ENCODE measurements at regions not wholly inside any gene's neighbourhood (a gene's known extent, or its start where the extent isn't known, plus 50 kb on each side); places are given as distances from the start of the nearest gene placed in this dataset.
"Not testable (repeated sequence)": the region's sequence is repeated elsewhere in the genome, so short reads cannot be mapped to it uniquely, and the experiment has no call there.

- ATAC-seq; DNase-seq (ENCODE audit: missing footprints); intact Hi-C loops (cut with DNase I): not testable (repeated sequence)
These were observed 1265.9 kb upstream of the PCDH10 start for GRCh38 chr4:131883181-131883580.

- intact Hi-C loops (cut with DNase I); DNase-seq (ENCODE audit: missing footprints); ATAC-seq: not testable (repeated sequence)
These were observed 1223.4 kb upstream of the PCDH10 start for GRCh38 chr4:131925662-131926061.

- DNase-seq (ENCODE audit: missing footprints); intact Hi-C loops (cut with DNase I); ATAC-seq: not testable (repeated sequence)
These were observed 1181.4 kb upstream of the PCDH10 start for GRCh38 chr4:131967646-131968045.

GRCh38 chr4:131974730-131975129 is 1174.4 kb upstream of the PCDH10 start:
- intact Hi-C loops (cut with DNase I), result no loop called here
- no peak for ATAC-seq
- DNase-seq (ENCODE audit: missing footprints), result no peak

DNA sequence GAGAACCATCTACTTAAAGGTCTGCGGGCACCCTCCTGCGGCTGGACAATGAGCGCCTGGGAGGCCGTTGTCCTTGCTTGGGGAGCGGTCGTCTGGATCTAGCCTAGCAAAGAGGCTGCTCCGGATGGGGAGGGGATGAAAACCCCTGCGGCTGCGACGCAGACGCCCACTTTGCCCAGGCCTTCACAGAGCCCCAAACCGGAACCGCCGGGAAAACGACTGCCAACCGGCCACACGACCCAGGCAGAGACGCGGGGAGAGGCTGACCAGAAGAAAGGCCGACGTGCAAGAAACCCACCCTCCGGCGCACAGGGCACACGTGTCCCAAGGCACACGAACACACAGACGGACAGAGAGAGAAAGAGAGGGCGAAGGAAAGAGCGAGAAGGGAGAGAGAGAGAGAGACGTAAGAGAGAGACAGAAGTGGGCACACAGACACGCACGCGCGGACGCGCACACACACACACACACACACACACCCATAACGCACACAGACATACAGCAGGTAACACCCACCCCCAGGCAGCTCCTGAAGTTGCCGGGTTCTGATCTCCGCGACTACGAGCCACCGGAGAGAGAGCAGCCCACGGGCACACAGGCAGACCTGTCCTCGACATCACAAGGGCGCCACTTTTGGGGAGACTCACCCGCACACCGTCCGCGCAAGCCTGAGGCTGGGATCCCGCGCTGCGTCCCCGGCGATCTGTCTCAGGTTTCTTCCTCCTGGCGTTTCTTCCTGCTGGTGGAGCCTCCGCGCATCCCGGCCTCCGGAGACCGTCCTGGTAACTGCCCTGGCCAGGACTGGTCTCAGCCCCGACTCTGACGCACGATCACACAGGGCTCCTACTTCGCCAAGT is 1173.6 kb upstream of the PCDH10 start:
- intact Hi-C loops (cut with DNase I); ATAC-seq: not testable (repeated sequence)
- peak; percentile 31 for DNase-seq (ENCODE audit: missing footprints)

GRCh38 chr4:131976133-131977002 is 1172.7 kb upstream of the PCDH10 start:
- intact Hi-C loops (cut with DNase I); ATAC-seq: not testable (repeated sequence)
- DNase-seq (ENCODE audit: missing footprints), result peak; percentile 48

DNA sequence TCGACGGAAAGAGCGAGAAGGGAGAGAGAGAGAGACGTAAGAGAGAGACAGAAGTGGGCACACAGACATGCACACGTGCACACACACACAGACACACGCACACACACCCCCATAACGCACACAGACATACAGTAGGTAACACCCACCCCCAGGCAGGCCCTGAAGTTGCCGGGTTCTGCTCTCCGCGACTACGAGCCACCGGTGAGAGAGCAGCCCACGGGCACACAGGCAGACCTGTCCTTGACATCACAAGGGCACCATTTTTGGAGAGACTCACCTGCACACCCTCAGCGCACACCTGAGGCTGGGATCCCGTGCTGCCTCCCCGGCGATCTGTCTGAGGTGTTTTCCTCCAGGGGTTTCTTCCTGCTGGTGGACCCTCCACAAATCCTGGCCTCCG is 1171.0 kb upstream of the PCDH10 start:
- no peak for ATAC-seq
- intact Hi-C loops (cut with DNase I), result no loop called here

DNA sequence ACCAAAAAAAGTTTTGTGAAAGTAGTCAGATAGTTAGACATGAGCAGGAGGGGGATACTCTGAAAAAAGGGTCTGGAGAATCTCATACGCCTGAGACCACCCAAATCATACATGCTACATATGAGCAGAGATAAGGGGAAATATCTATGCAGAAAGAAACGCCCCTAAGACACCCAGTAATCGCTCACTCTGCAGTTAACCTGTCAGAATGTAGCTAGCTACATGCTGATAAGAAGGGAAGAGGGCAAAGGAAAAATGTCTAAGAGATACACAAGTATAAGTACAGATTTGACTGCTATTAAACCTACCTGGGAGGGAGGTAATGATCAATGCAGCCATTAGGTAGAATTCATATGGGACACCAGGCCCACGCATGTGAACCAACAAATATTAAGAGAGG is 1159.5 kb upstream of the PCDH10 start:
- intact Hi-C loops (cut with DNase I), result no loop called here
- no peak for DNase-seq (ENCODE audit: missing footprints)
- ATAC-seq, result no peak

More for the DNA sequence above, 1171.0 kb upstream of the PCDH10 start:
- DNase-seq (ENCODE audit: missing footprints), result peak; percentile 42

GRCh38 chr4:132001542-132001941 is 1147.6 kb upstream of the PCDH10 start:
- intact Hi-C loops (cut with DNase I), result no loop called here
- no peak for DNase-seq (ENCODE audit: missing footprints)
- ATAC-seq, result no peak

GRCh38 chr4:132003593-132003992 is 1145.5 kb upstream of the PCDH10 start:
- DNase-seq (ENCODE audit: missing footprints) (no peak), ATAC-seq (no peak)
- intact Hi-C loops (cut with DNase I), result no loop called here

GRCh38 chr4:132015321-132015720 is 1133.8 kb upstream of the PCDH10 start:
- ATAC-seq (no peak), DNase-seq (ENCODE audit: missing footprints) (no peak)
- intact Hi-C loops (cut with DNase I), result no loop called here

DNA sequence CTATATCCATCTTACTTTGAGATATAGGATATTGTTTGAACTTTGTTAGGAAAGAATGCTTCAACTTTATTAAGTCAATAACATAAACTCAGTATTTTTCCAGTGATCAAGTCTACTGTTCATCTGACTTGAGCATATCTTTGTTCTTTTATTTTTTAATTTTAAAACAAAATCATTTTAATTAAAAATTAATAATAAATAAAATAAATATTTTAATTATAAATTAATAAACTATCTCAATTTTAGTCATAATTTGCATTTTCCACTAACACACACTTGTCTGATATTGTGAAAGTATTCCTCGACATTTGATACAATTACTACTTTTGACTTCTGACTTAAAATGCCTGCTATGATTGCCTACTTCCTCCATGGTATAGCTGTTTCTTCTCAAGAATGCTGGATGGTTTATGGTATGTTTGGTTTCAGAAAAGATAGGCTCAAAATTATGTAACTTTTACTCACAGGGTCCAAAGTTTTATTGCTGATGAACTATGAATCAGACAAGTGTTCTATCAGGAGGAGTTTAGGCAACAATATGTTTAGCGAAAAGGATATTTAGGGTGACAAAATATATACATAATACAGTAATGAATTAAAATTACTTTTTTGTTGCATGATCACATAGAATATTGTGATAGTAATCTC is 1132.3 kb upstream of the PCDH10 start:
- ATAC-seq (no peak), DNase-seq (ENCODE audit: missing footprints) (no peak)
- intact Hi-C loops (cut with DNase I), result no loop called here

GRCh38 chr4:132026166-132026565 is 1122.9 kb upstream of the PCDH10 start:
- intact Hi-C loops (cut with DNase I), result no loop called here
- DNase-seq (ENCODE audit: missing footprints) (no peak), ATAC-seq (no peak)

DNA sequence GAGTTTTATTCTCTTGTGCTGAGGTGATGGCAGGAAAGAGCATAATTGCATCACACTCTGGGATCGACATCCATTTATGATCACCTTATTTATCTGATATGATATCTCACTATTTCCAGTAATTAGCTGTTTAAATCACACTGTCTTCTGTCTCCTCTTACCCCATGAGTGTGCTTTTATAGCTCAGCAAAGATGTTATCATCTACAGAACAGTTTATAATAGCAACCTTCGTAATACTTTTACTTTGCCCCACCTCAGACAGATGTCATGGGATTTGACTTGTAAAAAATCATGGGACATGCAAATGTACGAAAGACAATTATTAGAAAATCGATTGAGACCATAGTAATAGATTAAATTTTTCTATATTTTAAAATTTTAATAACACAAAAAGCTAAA is 1122.3 kb upstream of the PCDH10 start:
- ATAC-seq (no peak), DNase-seq (ENCODE audit: missing footprints) (no peak)
- intact Hi-C loops (cut with DNase I), result no loop called here

DNA sequence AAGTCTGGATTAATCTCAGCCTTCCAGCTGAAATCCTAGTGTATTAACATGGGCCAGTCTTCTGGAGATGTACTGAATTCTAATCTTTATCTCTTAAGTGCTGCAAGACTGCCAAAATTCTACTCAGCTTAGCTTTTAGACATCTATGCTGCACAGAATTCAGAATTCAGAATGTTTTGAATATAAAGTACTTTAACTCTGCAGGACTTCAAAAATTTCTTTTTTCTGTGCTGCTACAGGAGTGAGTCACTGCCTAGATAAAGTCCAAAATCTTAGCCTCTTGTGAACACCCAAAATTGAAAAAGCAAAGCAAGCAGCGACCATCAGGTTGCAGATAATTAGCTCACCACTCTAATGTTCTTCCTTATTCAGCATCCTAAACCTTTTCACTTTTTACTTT is 1092.6 kb upstream of the PCDH10 start:
- intact Hi-C loops (cut with DNase I), result no loop called here
- DNase-seq (ENCODE audit: missing footprints), result no peak
- ATAC-seq, result no peak

GRCh38 chr4:132059227-132059626 is 1089.9 kb upstream of the PCDH10 start:
- DNase-seq (ENCODE audit: missing footprints) (no peak), ATAC-seq (no peak)
- intact Hi-C loops (cut with DNase I), result no loop called here

DNA sequence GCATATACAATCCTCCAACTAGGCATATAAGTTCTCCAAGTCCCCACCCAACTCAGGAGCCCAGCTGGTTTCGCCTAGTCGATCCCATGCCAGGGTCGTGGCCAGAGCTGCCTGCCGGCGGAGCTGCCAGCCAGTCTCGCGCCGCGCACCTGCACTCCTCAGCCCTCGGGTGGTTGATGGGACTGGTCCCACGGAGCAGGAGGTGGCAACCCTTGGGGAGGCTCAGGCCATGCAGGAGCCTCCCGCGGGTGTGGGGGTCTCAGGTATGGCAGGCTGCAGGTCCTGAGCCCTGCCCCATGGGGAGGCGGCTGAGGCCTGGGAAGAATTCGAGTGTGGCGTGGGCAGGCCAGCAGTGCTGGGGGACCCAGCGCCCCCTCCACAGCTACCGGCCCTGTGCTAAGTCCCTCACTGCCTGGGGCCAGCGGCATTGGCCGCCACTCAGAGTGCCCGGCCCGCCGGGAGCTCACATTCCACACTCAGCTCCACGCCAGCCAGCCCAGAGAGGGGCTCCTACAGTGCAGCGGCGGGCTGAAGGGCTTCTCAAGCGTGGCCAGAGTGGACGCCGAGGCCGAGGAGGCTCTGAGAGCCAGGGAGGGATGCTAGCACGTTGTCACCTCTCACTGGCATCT is 1086.4 kb upstream of the PCDH10 start:
- peak; percentile 28 for DNase-seq (ENCODE audit: missing footprints)
- intact Hi-C loops (cut with DNase I), result no loop called here
- ATAC-seq, result no peak

DNA sequence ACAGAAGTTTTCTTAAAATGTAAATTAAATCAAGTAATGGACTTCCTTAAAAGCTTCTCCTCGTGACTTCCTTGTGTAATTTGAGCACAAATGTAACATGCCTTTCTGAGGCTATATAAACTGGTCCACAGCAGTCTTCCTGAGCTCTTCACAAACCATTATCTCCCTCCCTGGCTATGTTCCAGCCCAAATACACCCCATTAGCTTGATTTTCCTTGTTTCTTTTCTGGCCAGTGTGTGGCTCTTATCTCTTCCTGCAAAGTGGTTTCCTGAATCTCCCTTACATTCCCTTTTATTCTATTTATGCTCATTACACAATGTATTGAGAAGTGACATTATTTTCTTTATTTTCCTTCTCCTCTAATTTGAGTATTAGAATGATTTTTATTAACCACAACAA is 1085.3 kb upstream of the PCDH10 start:
- intact Hi-C loops (cut with DNase I), result no loop called here
- ATAC-seq, result no peak

GRCh38 chr4:132065940-132066495 is 1083.1 kb upstream of the PCDH10 start:
- no peak for DNase-seq (ENCODE audit: missing footprints)
- ATAC-seq, result no peak
- intact Hi-C loops (cut with DNase I), result no loop called here

More for the DNA sequence above, 1085.3 kb upstream of the PCDH10 start:
- no peak for DNase-seq (ENCODE audit: missing footprints)

All from Right ventricle myocardium inferior (tissue), 1 donor.